A549 (cell line): ENCODE measurements at regions not wholly inside any gene's neighbourhood (a gene's known extent, or its start where the extent isn't known, plus 50 kb on each side); places are given as distances from the start of the nearest gene placed in this dataset.

Source experiments
- ATAC-seq, 2 experiments: fragments of 200-7000 bp in 1 of 2; fragments of >200 bp in 1 of 2; cut with Nextera tagmentation in 1 of 2; cut with Tn5 transposase in 1 of 2; 3 replicates each; pipeline versions ENCODE4 v1.8.0 to v1.9.1; 2018 to 2020; ENCODE audit warnings: mild to moderate bottlenecking in 1 of 2, moderate library complexity in 1 of 2
- CTCF ChIA-PET: fragments of 300-600 bp; sonication (Branson Sonifier 250); formaldehyde crosslinking; extraction: SDS; loops from one replicate; lab custom pipeline; 2021; ENCODE audit warnings: antibody characterized with exemption, inconsistent platforms; lab: Yijun Ruan, JAX
- POLR2A ChIA-PET: fragments of 350-600 bp; formaldehyde crosslinking; extraction: SDS; loops from one replicate; lab custom pipeline; 2021; ENCODE audit warnings: antibody characterized with exemption, inconsistent platforms; lab: Yijun Ruan, JAX
- DNase-seq, 2 experiments: peaks; one replicate each; pipeline versions ENCODE4 v3.0.0 to v3.0.0-alpha.2; 2011 to 2016; ENCODE audit warnings: low read depth in 1 of 2, low spot score in 1 of 2
- FAIRE-seq: peaks from 2 replicates; lab custom pipeline; 2011; peaks lifted over from hg19 to GRCh38; lab: Jason Lieb, UNC
- H3K27ac ChIP-seq, 2 experiments: fragments of >200 bp; sonication (Bioruptor Twin); formaldehyde crosslinking; 3 replicates each; pipeline ENCODE4 v1.5.1; 2016 to 2017
- H3K4me1 ChIP-seq: fragments of >200 bp; sonication (Bioruptor Twin); formaldehyde crosslinking; 3 replicates; pipeline ENCODE4 v1.6.1; 2016
- H3K4me2 ChIP-seq: fragments of >200 bp; sonication (Bioruptor Twin); formaldehyde crosslinking; 3 replicates; pipeline ENCODE4 v1.6.1; 2016
- H3K4me3 ChIP-seq: fragments of >200 bp; sonication (Bioruptor Twin); formaldehyde crosslinking; 3 replicates; pipeline ENCODE4 v1.5.1; 2016
- H3K9me3 ChIP-seq: fragments of >200 bp; sonication (Bioruptor Twin); formaldehyde crosslinking; 3 replicates; pipeline ENCODE4 v1.6.1; 2016
- CBX2 ChIP-seq: fragments of 200-600 bp; sonication (generic); IDR thresholded peaks from 2 replicates; pipeline ENCODE4 v1.6.1; 2016; ENCODE audit warnings: low read depth, mild to moderate bottlenecking, borderline replicate concordance
- CEBPB ChIP-seq, 2 experiments: fragments of >200 bp in 1 of 2; sonication (Bioruptor Twin) in 1 of 2; formaldehyde crosslinking in 1 of 2; IDR thresholded peaks; 2 replicates each; pipeline ENCODE4 v1.6.1; 2012 to 2016
- CHD2 ChIP-seq: fragments of 150-350 bp; IDR thresholded peaks from 2 replicates; pipeline ENCODE4 v1.6.1; 2014; ENCODE audit warnings: low read length; ENCODE audit not compliant: partially characterized antibody
- EHMT2 ChIP-seq: fragments of 200-600 bp; sonication (generic); IDR thresholded peaks from 2 replicates; pipeline ENCODE4 v1.6.1; 2016; ENCODE audit warnings: antibody characterized with exemption, low read depth, mild to moderate bottlenecking, moderate library complexity
- FOSB ChIP-seq: fragments of 250-450 bp; sonication (Bioruptor Pico); IDR thresholded peaks from 2 replicates; pipeline ENCODE4 v1.5.0; 2020; ENCODE audit warnings: mild to moderate bottlenecking, moderate library complexity
- FOSL2 ChIP-seq, 2 experiments: fragments of 450-650 bp in 1 of 2; fragments of >200 bp in 1 of 2; sonication (Bioruptor Twin) in 1 of 2; formaldehyde crosslinking; IDR thresholded peaks; 2 replicates each; pipeline versions ENCODE4 v1.5.0 to v1.6.1; 2016 to 2020; ENCODE audit warnings: mild to moderate bottlenecking in 1 of 2, moderate library complexity in 1 of 2
- FOXS1 ChIP-seq: fragments of 250-450 bp; sonication (Bioruptor Pico); IDR thresholded peaks from 2 replicates; pipeline ENCODE4 v1.5.0; 2020; ENCODE audit warnings: mild to moderate bottlenecking, moderate library complexity
- GATA3 ChIP-seq: IDR thresholded peaks from 2 replicates; pipeline ENCODE4 v1.6.1; 2012; ENCODE audit warnings: borderline replicate concordance
- HDAC2 ChIP-seq: fragments of 200-600 bp; sonication (generic); IDR thresholded peaks from 2 replicates; pipeline ENCODE4 v1.6.1; 2016
- HOXA7 ChIP-seq: fragments of 250-450 bp; sonication (Bioruptor Pico); IDR thresholded peaks from 2 replicates; pipeline ENCODE4 v1.5.0; 2020; ENCODE audit warnings: mild to moderate bottlenecking, moderate library complexity
- HOXB13 ChIP-seq: fragments of 250-450 bp; sonication (Bioruptor Pico); IDR thresholded peaks from 2 replicates; pipeline ENCODE4 v1.5.0; 2020; ENCODE audit warnings: low read depth, mild to moderate bottlenecking, moderate library complexity
- HOXB5 ChIP-seq: fragments of 250-450 bp; sonication (Bioruptor Pico); IDR thresholded peaks from 2 replicates; pipeline ENCODE4 v1.5.0; 2020; ENCODE audit warnings: mild to moderate bottlenecking, moderate library complexity
- JUN ChIP-seq, 2 experiments: fragments of >200 bp; sonication (Bioruptor Twin); formaldehyde crosslinking; IDR thresholded peaks; 2 replicates in 1 of 2; 3 replicates in 1 of 2; pipeline ENCODE4 v1.6.1; 2016 to 2017
- JUNB ChIP-seq: fragments of >200 bp; sonication (Bioruptor Twin); formaldehyde crosslinking; IDR thresholded peaks from 2 replicates; pipeline ENCODE4 v1.6.1; 2016
- KDM5A ChIP-seq: fragments of 200-600 bp; sonication (generic); IDR thresholded peaks from 2 replicates; pipeline ENCODE4 v1.6.1; 2016; ENCODE audit warnings: antibody characterized with exemption, mild to moderate bottlenecking
- MAZ ChIP-seq: fragments of 150-350 bp; IDR thresholded peaks from 2 replicates; pipeline ENCODE4 v1.6.1; 2014; ENCODE audit warnings: antibody characterized with exemption, low read depth, low read length, borderline replicate concordance
- NPAS2 ChIP-seq: fragments of 250-450 bp; sonication (Bioruptor Pico); IDR thresholded peaks from 2 replicates; pipeline ENCODE4 v1.8.0; 2022; ENCODE audit warnings: mild to moderate bottlenecking, moderate library complexity, borderline replicate concordance
- PHF8 ChIP-seq: fragments of 200-600 bp; sonication (generic); IDR thresholded peaks from 2 replicates; pipeline ENCODE4 v1.6.1; 2016; ENCODE audit warnings: low read depth, mild to moderate bottlenecking, antibody characterized with exemption, moderate library complexity, borderline replicate concordance
- RAD21 ChIP-seq, 2 experiments: fragments of >200 bp in 1 of 2; sonication (Bioruptor Twin) in 1 of 2; formaldehyde crosslinking in 1 of 2; IDR thresholded peaks in 1 of 2; conservative IDR thresholded peaks in 1 of 2; 2 replicates in 1 of 2; 3 replicates in 1 of 2; pipeline ENCODE4 v1.6.1; 2012 to 2018; ENCODE audit warnings: inconsistent platforms in 1 of 2
- RFX5 ChIP-seq: fragments of 450-650 bp; IDR thresholded peaks from 2 replicates; pipeline ENCODE4 v1.7.1; 2014; ENCODE audit warnings: antibody characterized with exemption, mild to moderate bottlenecking, moderate library complexity
- RNF2 ChIP-seq: fragments of 200-600 bp; sonication (generic); IDR thresholded peaks from 2 replicates; pipeline ENCODE4 v1.6.1; 2016; ENCODE audit warnings: low read depth, mild to moderate bottlenecking, antibody characterized with exemption, moderate library complexity, borderline replicate concordance
- SMC3 ChIP-seq: fragments of >200 bp; sonication (Bioruptor Twin); formaldehyde crosslinking; IDR thresholded peaks from 3 replicates; pipeline ENCODE4 v1.6.1; 2018; ENCODE audit warnings: inconsistent platforms
- SREBF2 ChIP-seq: fragments of 450-650 bp; IDR thresholded peaks from 2 replicates; pipeline ENCODE4 v1.6.1; 2014; ENCODE audit warnings: mild to moderate bottlenecking, moderate library complexity
- TFCP2L1 ChIP-seq: fragments of 250-450 bp; sonication (Bioruptor Pico); IDR thresholded peaks from 2 replicates; pipeline ENCODE4 v1.5.0; 2021; ENCODE audit warnings: mild to moderate bottlenecking
- TP53 ChIP-seq: fragments of 250-450 bp; sonication (Bioruptor Pico); IDR thresholded peaks from 2 replicates; pipeline ENCODE4 v1.5.0; 2021; ENCODE audit warnings: mild to moderate bottlenecking, moderate library complexity
- WGBS: methylation state at CpG from one replicate; pipeline ENCODE4 v1.1.6; 2017; ENCODE audit errors: missing lambda C conversion rate; 5-methylcytosine and 5-hydroxymethylcytosine counted together
- TF ChIP-seq, protein P1 (sequence below): fragments of 150-350 bp; IDR thresholded peaks from 2 replicates; pipeline ENCODE4 v1.6.1; 2014; ENCODE audit warnings: low read depth, mild to moderate bottlenecking, low read length
- TF ChIP-seq, protein P2 (sequence below): fragments of >200 bp; sonication (Bioruptor Twin); formaldehyde crosslinking; IDR thresholded peaks from 3 replicates; pipeline ENCODE4 v1.6.1; 2016
- TF ChIP-seq, protein P3 (sequence below): fragments of >200 bp; sonication (Bioruptor Twin); formaldehyde crosslinking; IDR thresholded peaks from 3 replicates; pipeline ENCODE4 v1.5.1; 2016
- TF ChIP-seq, protein P4 (sequence below): fragments of >200 bp; sonication (Bioruptor Twin); formaldehyde crosslinking; IDR thresholded peaks from 2 replicates; pipeline ENCODE4 v1.6.1; 2016
- TF ChIP-seq, protein P5 (sequence below): IDR thresholded peaks from 2 replicates; pipeline ENCODE4 v1.6.1; 2012
- TF ChIP-seq, protein P6 (sequence below): IDR thresholded peaks from 2 replicates; pipeline ENCODE4 v1.6.1; 2012; ENCODE audit warnings: low read depth, borderline replicate concordance

- CTCF ChIA-PET, result interaction anchor here (1.1 to 1.4 kb wide), 2 partner anchors 58 to 991 kb away, joined by 3 read pairs; no protein-coding TSS in a partner anchor
- ATAC-seq, result peak; percentile 34 to 44; a peak in 5 of 6 replicates
- POLR2A ChIA-PET, result interaction anchor here (1.3 kb wide), 1 partner anchor 93 kb away, joined by 5 read pairs; no protein-coding TSS in a partner anchor
- peak overlapping the region; percentile 78 to 85 for H3K27ac ChIP-seq
- peak overlapping the region; percentile 77 for H3K4me2 ChIP-seq
- no peak overlapping the region; the same call in 2 of the 3 replicates for H3K4me3 ChIP-seq
- no peak for TF ChIP-seq KDM5A
- peak; percentile 81 to 89 for TF ChIP-seq CEBPB (IDR thresholded peaks at IDR 0.05)
- TF ChIP-seq CBX2, result no peak
- TF ChIP-seq, protein P1, sequence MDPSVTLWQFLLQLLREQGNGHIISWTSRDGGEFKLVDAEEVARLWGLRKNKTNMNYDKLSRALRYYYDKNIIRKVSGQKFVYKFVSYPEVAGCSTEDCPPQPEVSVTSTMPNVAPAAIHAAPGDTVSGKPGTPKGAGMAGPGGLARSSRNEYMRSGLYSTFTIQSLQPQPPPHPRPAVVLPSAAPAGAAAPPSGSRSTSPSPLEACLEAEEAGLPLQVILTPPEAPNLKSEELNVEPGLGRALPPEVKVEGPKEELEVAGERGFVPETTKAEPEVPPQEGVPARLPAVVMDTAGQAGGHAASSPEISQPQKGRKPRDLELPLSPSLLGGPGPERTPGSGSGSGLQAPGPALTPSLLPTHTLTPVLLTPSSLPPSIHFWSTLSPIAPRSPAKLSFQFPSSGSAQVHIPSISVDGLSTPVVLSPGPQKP, result no peak
- TF ChIP-seq, protein P2, sequence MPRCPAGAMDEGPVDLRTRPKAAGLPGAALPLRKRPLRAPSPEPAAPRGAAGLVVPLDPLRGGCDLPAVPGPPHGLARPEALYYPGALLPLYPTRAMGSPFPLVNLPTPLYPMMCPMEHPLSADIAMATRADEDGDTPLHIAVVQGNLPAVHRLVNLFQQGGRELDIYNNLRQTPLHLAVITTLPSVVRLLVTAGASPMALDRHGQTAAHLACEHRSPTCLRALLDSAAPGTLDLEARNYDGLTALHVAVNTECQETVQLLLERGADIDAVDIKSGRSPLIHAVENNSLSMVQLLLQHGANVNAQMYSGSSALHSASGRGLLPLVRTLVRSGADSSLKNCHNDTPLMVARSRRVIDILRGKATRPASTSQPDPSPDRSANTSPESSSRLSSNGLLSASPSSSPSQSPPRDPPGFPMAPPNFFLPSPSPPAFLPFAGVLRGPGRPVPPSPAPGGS, result peak; percentile 20; the same call in 1 of the 3 replicates
- no peak for TF ChIP-seq RNF2
- no peak for TF ChIP-seq FOSB (CRISPR knock-in tag)
- TF ChIP-seq, protein P3, sequence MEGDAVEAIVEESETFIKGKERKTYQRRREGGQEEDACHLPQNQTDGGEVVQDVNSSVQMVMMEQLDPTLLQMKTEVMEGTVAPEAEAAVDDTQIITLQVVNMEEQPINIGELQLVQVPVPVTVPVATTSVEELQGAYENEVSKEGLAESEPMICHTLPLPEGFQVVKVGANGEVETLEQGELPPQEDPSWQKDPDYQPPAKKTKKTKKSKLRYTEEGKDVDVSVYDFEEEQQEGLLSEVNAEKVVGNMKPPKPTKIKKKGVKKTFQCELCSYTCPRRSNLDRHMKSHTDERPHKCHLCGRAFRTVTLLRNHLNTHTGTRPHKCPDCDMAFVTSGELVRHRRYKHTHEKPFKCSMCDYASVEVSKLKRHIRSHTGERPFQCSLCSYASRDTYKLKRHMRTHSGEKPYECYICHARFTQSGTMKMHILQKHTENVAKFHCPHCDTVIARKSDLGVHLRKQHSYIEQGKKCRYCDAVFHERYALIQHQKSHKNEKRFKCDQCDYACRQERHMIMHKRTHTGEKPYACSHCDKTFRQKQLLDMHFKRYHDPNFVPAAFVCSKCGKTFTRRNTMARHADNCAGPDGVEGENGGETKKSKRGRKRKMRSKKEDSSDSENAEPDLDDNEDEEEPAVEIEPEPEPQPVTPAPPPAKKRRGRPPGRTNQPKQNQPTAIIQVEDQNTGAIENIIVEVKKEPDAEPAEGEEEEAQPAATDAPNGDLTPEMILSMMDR, result no peak
- TF ChIP-seq RFX5, result no peak
- no peak for TF ChIP-seq TFCP2L1 (CRISPR knock-in tag)
- no peak for TF ChIP-seq HOXA7 (CRISPR knock-in tag)
- no peak for TF ChIP-seq GATA3
- no peak; the same call in 1 of the 2 replicates for TF ChIP-seq JUNB
- no peak for TF ChIP-seq HOXB13
- no peak for TF ChIP-seq FOSL2 (IDR thresholded peaks at IDR 0.05)
- TF ChIP-seq FOSL2 (CRISPR knock-in tag; IDR thresholded peaks at IDR 0.05), result peak; percentile 25
- TF ChIP-seq RAD21 (conservative IDR thresholded peaks at IDR 0.05 in 1 of 2, IDR thresholded peaks at IDR 0.05 in 1 of 2), result no peak
- TF ChIP-seq, protein P4, sequence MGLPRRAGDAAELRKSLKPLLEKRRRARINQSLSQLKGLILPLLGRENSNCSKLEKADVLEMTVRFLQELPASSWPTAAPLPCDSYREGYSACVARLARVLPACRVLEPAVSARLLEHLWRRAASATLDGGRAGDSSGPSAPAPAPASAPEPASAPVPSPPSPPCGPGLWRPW, result no peak
- TF ChIP-seq TP53 (CRISPR knock-in tag), result no peak
- TF ChIP-seq EHMT2, result no peak
- no peak for TF ChIP-seq MAZ
- TF ChIP-seq PHF8, result no peak
- no peak for TF ChIP-seq SREBF2
- TF ChIP-seq JUN (IDR thresholded peaks at IDR 0.05), result no peak
- no peak for TF ChIP-seq HDAC2
- TF ChIP-seq FOXS1 (CRISPR knock-in tag), result no peak
- TF ChIP-seq SMC3, result no peak
- TF ChIP-seq, protein P5, sequence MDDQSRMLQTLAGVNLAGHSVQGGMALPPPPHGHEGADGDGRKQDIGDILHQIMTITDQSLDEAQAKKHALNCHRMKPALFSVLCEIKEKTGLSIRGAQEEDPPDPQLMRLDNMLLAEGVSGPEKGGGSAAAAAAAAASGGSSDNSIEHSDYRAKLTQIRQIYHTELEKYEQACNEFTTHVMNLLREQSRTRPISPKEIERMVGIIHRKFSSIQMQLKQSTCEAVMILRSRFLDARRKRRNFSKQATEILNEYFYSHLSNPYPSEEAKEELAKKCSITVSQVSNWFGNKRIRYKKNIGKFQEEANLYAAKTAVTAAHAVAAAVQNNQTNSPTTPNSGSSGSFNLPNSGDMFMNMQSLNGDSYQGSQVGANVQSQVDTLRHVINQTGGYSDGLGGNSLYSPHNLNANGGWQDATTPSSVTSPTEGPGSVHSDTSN, result no peak
- peak; percentile 74; the same call in 1 of the 2 replicates for TF ChIP-seq HOXB5 (CRISPR knock-in tag)
- TF ChIP-seq CHD2, result no peak
- TF ChIP-seq, protein P6, sequence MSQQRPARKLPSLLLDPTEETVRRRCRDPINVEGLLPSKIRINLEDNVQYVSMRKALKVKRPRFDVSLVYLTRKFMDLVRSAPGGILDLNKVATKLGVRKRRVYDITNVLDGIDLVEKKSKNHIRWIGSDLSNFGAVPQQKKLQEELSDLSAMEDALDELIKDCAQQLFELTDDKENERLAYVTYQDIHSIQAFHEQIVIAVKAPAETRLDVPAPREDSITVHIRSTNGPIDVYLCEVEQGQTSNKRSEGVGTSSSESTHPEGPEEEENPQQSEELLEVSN, result no peak
- TF ChIP-seq NPAS2 (CRISPR knock-in tag), result no peak
- H3K9me3 ChIP-seq, result no peaks in the 10 kb centered on the region
- H3K4me1 ChIP-seq, result peaks cover 69% of the 10 kb centered on the region
- WGBS, result 32% methylated on average over 8 of the region's 8 CpGs
- no peak for FAIRE-seq
- DNase-seq, result peak in 1 of 2 experiments; percentile 61
These were observed 91.1 kb downstream of the ZNF608 start for GRCh38 chr5:124655251-124655917.
